ENCODE measurements at regions not wholly inside any gene's neighbourhood (a gene's known extent, or its start where the extent isn't known, plus 50 kb on each side); places are given as distances from the start of the nearest gene placed in this dataset.

GRCh38 chrX:78540171-78540570 is 119.0 kb downstream of the RTL3 start:
- Histone ChIP-seq H3K4ac (ENCODE audit: low read depth, low read length) (no peak overlapping the region), H3K4me2 (ENCODE audit: low read length) (no peak overlapping the region), H2BK120ac (ENCODE audit: low read depth, low read length) (no peak overlapping the region), H3K4me3 (ENCODE audit: low read length) (no peak overlapping the region), H3K18ac (ENCODE audit: low read length) (no peak overlapping the region), H2BK15ac (replicated peaks; ENCODE audit: low read depth) (no peak overlapping the region), H3K23ac (ENCODE audit: low read length) (no peak overlapping the region), H3K4me1 (ENCODE audit: control insufficient read depth, low read depth, low read length) (no peaks in the 10 kb centered on the region), H4K5ac (ENCODE audit: low read length) (no peak overlapping the region), H3K9ac (ENCODE audit: low read length) (no peak overlapping the region), H3K56ac (ENCODE audit: low read length) (no peak overlapping the region), H3K79me2 (ENCODE audit: control insufficient read depth, insufficient read depth, low read length) (no peaks in the 10 kb centered on the region), H2BK5ac (ENCODE audit: low read length) (no peak overlapping the region), H3K27ac (ENCODE audit: low read depth, low read length) (no peak overlapping the region), H2AK5ac (ENCODE audit: low read length) (no peak overlapping the region), H3K79me1 (ENCODE audit: low read length) (no peaks in the 10 kb centered on the region), H4K8ac (ENCODE audit: low read depth, low read length) (no peak overlapping the region), H3K36me3 (ENCODE audit: control insufficient read depth, insufficient read depth, low read length) (no peaks in the 10 kb centered on the region), H3K27me3 (ENCODE audit: insufficient read depth, low read length, poor library complexity) (no peaks in the 10 kb centered on the region)
- DNase-seq: no peak
- WGBS (ENCODE audit: extremely low coverage, insufficient coverage, low lambda C conversion rate): no CpG with 5 or more reads among the region's 2 CpGs

- H2BK5ac ChIP-seq (ENCODE audit: low read length): no peak overlapping the region
- no peak overlapping the region for H2BK120ac ChIP-seq (ENCODE audit: low read depth, low read length)
- H3K36me3 ChIP-seq (ENCODE audit: control insufficient read depth, insufficient read depth, low read length): no peaks in the 10 kb centered on the region
- H3K79me2 ChIP-seq (ENCODE audit: control insufficient read depth, insufficient read depth, low read length): no peaks in the 10 kb centered on the region
- no peak overlapping the region for H2BK15ac ChIP-seq (replicated peaks; ENCODE audit: low read depth)
- H3K18ac ChIP-seq (ENCODE audit: low read length): no peak overlapping the region
- no peak for DNase-seq
- H3K79me1 ChIP-seq (ENCODE audit: low read length): no peaks in the 10 kb centered on the region
- H3K23ac ChIP-seq (ENCODE audit: low read length): no peak overlapping the region
- H3K27ac ChIP-seq (ENCODE audit: low read depth, low read length): no peak overlapping the region
- no peak overlapping the region for H4K8ac ChIP-seq (ENCODE audit: low read depth, low read length)
- no peaks in the 10 kb centered on the region for H3K27me3 ChIP-seq (ENCODE audit: insufficient read depth, low read length, poor library complexity)
- no peak overlapping the region for H2AK5ac ChIP-seq (ENCODE audit: low read length)
- no peak overlapping the region for H3K4me3 ChIP-seq (ENCODE audit: low read length)
- H3K56ac ChIP-seq (ENCODE audit: low read length): no peak overlapping the region
- H3K9ac ChIP-seq (ENCODE audit: low read length): no peak overlapping the region
- no peak overlapping the region for H3K4me2 ChIP-seq (ENCODE audit: low read length)
- no CpG with 5 or more reads among the region's 2 CpGs for WGBS (ENCODE audit: extremely low coverage, insufficient coverage, low lambda C conversion rate)
- H3K4me1 ChIP-seq (ENCODE audit: control insufficient read depth, low read depth, low read length): no peaks in the 10 kb centered on the region
- H4K5ac ChIP-seq (ENCODE audit: low read length): no peak overlapping the region
- no peak overlapping the region for H3K4ac ChIP-seq (ENCODE audit: low read depth, low read length)
These were observed 124.9 kb downstream of the RTL3 start for GRCh38 chrX:78534221-78534620.

- no peak overlapping the region for H3K4me3 ChIP-seq (ENCODE audit: low read length)
- H3K79me1 ChIP-seq (ENCODE audit: low read length): no peaks in the 10 kb centered on the region
- no peak overlapping the region for H4K5ac ChIP-seq (ENCODE audit: low read length)
- H3K36me3 ChIP-seq (ENCODE audit: control insufficient read depth, insufficient read depth, low read length): no peaks in the 10 kb centered on the region
- no peak overlapping the region for H3K23ac ChIP-seq (ENCODE audit: low read length)
- no peak overlapping the region for H3K4ac ChIP-seq (ENCODE audit: low read depth, low read length)
- H3K4me1 ChIP-seq (ENCODE audit: control insufficient read depth, low read depth, low read length): no peaks in the 10 kb centered on the region
- no peak overlapping the region for H2BK120ac ChIP-seq (ENCODE audit: low read depth, low read length)
- H4K8ac ChIP-seq (ENCODE audit: low read depth, low read length): no peak overlapping the region
- no peak overlapping the region for H3K9ac ChIP-seq (ENCODE audit: low read length)
- no peaks in the 10 kb centered on the region for H3K79me2 ChIP-seq (ENCODE audit: control insufficient read depth, insufficient read depth, low read length)
- no peak overlapping the region for H3K56ac ChIP-seq (ENCODE audit: low read length)
- no peak overlapping the region for H3K18ac ChIP-seq (ENCODE audit: low read length)
- H3K27ac ChIP-seq (ENCODE audit: low read depth, low read length): no peak overlapping the region
- H2AK5ac ChIP-seq (ENCODE audit: low read length): no peak overlapping the region
- no peak for DNase-seq
- H2BK5ac ChIP-seq (ENCODE audit: low read length): no peak overlapping the region
- H2BK15ac ChIP-seq (replicated peaks; ENCODE audit: low read depth): no peak overlapping the region
- H3K4me2 ChIP-seq (ENCODE audit: low read length): no peak overlapping the region
- H3K27me3 ChIP-seq (ENCODE audit: insufficient read depth, low read length, poor library complexity): no peaks in the 10 kb centered on the region
These were observed 126.8 kb downstream of the RTL3 start for GRCh38 chrX:78532363-78532762.

GRCh38 chrX:78527818-78528217 is 131.3 kb downstream of the RTL3 start:
- H3K27me3 ChIP-seq (ENCODE audit: insufficient read depth, low read length, poor library complexity): no peaks in the 10 kb centered on the region
- no peak overlapping the region for H3K4ac ChIP-seq (ENCODE audit: low read depth, low read length)
- H2BK120ac ChIP-seq (ENCODE audit: low read depth, low read length): no peak overlapping the region
- no CpG with 5 or more reads among the region's 1 CpG for WGBS (ENCODE audit: extremely low coverage, insufficient coverage, low lambda C conversion rate)
- no peak overlapping the region for H3K56ac ChIP-seq (ENCODE audit: low read length)
- H4K8ac ChIP-seq (ENCODE audit: low read depth, low read length): no peak overlapping the region
- no peak overlapping the region for H3K18ac ChIP-seq (ENCODE audit: low read length)
- no peak overlapping the region for H2BK15ac ChIP-seq (replicated peaks; ENCODE audit: low read depth)
- H2AK5ac ChIP-seq (ENCODE audit: low read length): no peak overlapping the region
- H3K9ac ChIP-seq (ENCODE audit: low read length): no peak overlapping the region
- no peak overlapping the region for H2BK5ac ChIP-seq (ENCODE audit: low read length)
- no peaks in the 10 kb centered on the region for H3K4me1 ChIP-seq (ENCODE audit: control insufficient read depth, low read depth, low read length)
- DNase-seq: no peak
- H3K4me2 ChIP-seq (ENCODE audit: low read length): no peak overlapping the region
- H3K27ac ChIP-seq (ENCODE audit: low read depth, low read length): no peak overlapping the region
- H3K79me2 ChIP-seq (ENCODE audit: control insufficient read depth, insufficient read depth, low read length): no peaks in the 10 kb centered on the region
- H3K23ac ChIP-seq (ENCODE audit: low read length): no peak overlapping the region
- no peaks in the 10 kb centered on the region for H3K79me1 ChIP-seq (ENCODE audit: low read length)
- no peaks in the 10 kb centered on the region for H3K36me3 ChIP-seq (ENCODE audit: control insufficient read depth, insufficient read depth, low read length)
- H3K4me3 ChIP-seq (ENCODE audit: low read length): no peak overlapping the region
- no peak overlapping the region for H4K5ac ChIP-seq (ENCODE audit: low read length)

- H2BK120ac ChIP-seq (ENCODE audit: low read depth, low read length): no peak overlapping the region
- H4K8ac ChIP-seq (ENCODE audit: low read depth, low read length): no peak overlapping the region
- H3K4me1 ChIP-seq (ENCODE audit: control insufficient read depth, low read depth, low read length): no peaks in the 10 kb centered on the region
- H2BK15ac ChIP-seq (replicated peaks; ENCODE audit: low read depth): no peak overlapping the region
- H3K79me1 ChIP-seq (ENCODE audit: low read length): no peaks in the 10 kb centered on the region
- H3K56ac ChIP-seq (ENCODE audit: low read length): no peak overlapping the region
- H3K23ac ChIP-seq (ENCODE audit: low read length): no peak overlapping the region
- no peaks in the 10 kb centered on the region for H3K27me3 ChIP-seq (ENCODE audit: insufficient read depth, low read length, poor library complexity)
- H3K36me3 ChIP-seq (ENCODE audit: control insufficient read depth, insufficient read depth, low read length): no peaks in the 10 kb centered on the region
- H2BK5ac ChIP-seq (ENCODE audit: low read length): no peak overlapping the region
- no peak overlapping the region for H3K18ac ChIP-seq (ENCODE audit: low read length)
- no peaks in the 10 kb centered on the region for H3K79me2 ChIP-seq (ENCODE audit: control insufficient read depth, insufficient read depth, low read length)
- H3K9ac ChIP-seq (ENCODE audit: low read length): no peak overlapping the region
- H2AK5ac ChIP-seq (ENCODE audit: low read length): no peak overlapping the region
- no peak overlapping the region for H4K5ac ChIP-seq (ENCODE audit: low read length)
- no peak overlapping the region for H3K27ac ChIP-seq (ENCODE audit: low read depth, low read length)
- H3K4me3 ChIP-seq (ENCODE audit: low read length): no peak overlapping the region
- no CpG with 5 or more reads among the region's 1 CpG for WGBS (ENCODE audit: extremely low coverage, insufficient coverage, low lambda C conversion rate)
- no peak for DNase-seq
- H3K4ac ChIP-seq (ENCODE audit: low read depth, low read length): no peak overlapping the region
- H3K4me2 ChIP-seq (ENCODE audit: low read length): no peak overlapping the region
These were observed 131.9 kb downstream of the RTL3 start for GRCh38 chrX:78527263-78527662.

GRCh38 chrX:78522601-78523000 is 136.5 kb downstream of the RTL3 start:
- Histone ChIP-seq H3K27ac (ENCODE audit: low read depth, low read length) (no peak overlapping the region), H4K8ac (ENCODE audit: low read depth, low read length) (no peak overlapping the region), H2BK5ac (ENCODE audit: low read length) (no peak overlapping the region), H3K4ac (ENCODE audit: low read depth, low read length) (no peak overlapping the region), H3K23ac (ENCODE audit: low read length) (no peak overlapping the region), H3K4me1 (ENCODE audit: control insufficient read depth, low read depth, low read length) (no peaks in the 10 kb centered on the region), H3K4me3 (ENCODE audit: low read length) (no peak overlapping the region), H3K4me2 (ENCODE audit: low read length) (no peak overlapping the region), H3K27me3 (ENCODE audit: insufficient read depth, low read length, poor library complexity) (no peaks in the 10 kb centered on the region), H3K36me3 (ENCODE audit: control insufficient read depth, insufficient read depth, low read length) (no peaks in the 10 kb centered on the region), H2AK5ac (ENCODE audit: low read length) (no peak overlapping the region), H3K56ac (ENCODE audit: low read length) (no peak overlapping the region), H3K79me2 (ENCODE audit: control insufficient read depth, insufficient read depth, low read length) (no peaks in the 10 kb centered on the region), H3K79me1 (ENCODE audit: low read length) (no peaks in the 10 kb centered on the region), H3K18ac (ENCODE audit: low read length) (no peak overlapping the region), H2BK15ac (replicated peaks; ENCODE audit: low read depth) (no peak overlapping the region), H2BK120ac (ENCODE audit: low read depth, low read length) (no peak overlapping the region), H4K5ac (ENCODE audit: low read length) (no peak overlapping the region), H3K9ac (ENCODE audit: low read length) (no peak overlapping the region)
- 100% methylated on average over 1 of the region's 2 CpGs for WGBS (ENCODE audit: extremely low coverage, insufficient coverage, low lambda C conversion rate)
- no peak for DNase-seq

Measured in mesendoderm (in vitro differentiated cells).